ENCODE measurements at regions not wholly inside any gene's neighbourhood (a gene's known extent, or its start where the extent isn't known, plus 50 kb on each side); places are given as distances from the start of the nearest gene placed in this dataset.

DNA sequence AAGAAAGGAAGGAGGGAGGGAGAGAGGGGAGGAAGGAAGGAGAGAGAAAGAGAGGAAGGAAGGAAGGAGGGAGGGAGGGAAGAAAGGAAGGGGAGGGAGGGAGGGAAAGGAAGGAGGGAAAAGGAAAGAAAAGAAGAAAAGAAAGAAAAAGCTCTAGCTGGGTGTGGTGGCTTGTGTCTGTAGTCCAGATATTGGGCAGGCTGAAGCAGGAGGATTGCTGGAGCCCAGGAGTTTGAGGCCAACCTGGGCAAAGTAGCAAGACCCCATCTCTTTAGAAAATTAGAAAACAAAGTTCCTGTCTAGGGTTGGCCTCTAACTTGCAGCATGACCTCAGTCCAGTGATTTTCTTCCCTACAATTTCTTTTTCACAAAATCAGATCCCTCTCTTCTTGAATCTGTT is 208.2 kb upstream of the NUDT4 start:
- TF ChIP-seq, protein P1, sequence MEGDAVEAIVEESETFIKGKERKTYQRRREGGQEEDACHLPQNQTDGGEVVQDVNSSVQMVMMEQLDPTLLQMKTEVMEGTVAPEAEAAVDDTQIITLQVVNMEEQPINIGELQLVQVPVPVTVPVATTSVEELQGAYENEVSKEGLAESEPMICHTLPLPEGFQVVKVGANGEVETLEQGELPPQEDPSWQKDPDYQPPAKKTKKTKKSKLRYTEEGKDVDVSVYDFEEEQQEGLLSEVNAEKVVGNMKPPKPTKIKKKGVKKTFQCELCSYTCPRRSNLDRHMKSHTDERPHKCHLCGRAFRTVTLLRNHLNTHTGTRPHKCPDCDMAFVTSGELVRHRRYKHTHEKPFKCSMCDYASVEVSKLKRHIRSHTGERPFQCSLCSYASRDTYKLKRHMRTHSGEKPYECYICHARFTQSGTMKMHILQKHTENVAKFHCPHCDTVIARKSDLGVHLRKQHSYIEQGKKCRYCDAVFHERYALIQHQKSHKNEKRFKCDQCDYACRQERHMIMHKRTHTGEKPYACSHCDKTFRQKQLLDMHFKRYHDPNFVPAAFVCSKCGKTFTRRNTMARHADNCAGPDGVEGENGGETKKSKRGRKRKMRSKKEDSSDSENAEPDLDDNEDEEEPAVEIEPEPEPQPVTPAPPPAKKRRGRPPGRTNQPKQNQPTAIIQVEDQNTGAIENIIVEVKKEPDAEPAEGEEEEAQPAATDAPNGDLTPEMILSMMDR (IDR thresholded peaks at IDR 0.05 in 8 of 11, conservative IDR thresholded peaks at IDR 0.05 in 3 of 11), result no peak
- TF ChIP-seq POLR2AphosphoS5 (IDR thresholded peaks at IDR 0.05) (no peak), POLR2A (IDR thresholded peaks at IDR 0.05) (no peak)
- DNase-seq, result no peak
- Histone ChIP-seq H3K4me1 (peaks cover 0 to 42% (median 23%) of the 10 kb centered on the region in 6 donors), H3K27me3 (replicated peaks in 1 of 7) (no peaks in the 10 kb centered on the region), H3K9me3 (no peaks in the 10 kb centered on the region), H3K4me3 (no peak overlapping the region), H3K36me3 (no peaks in the 10 kb centered on the region), H3K27ac (no peak overlapping the region)
- intact Hi-C loops (cut with DNase I; ENCODE audit: low total_unique reads), result no loop called here

DNA sequence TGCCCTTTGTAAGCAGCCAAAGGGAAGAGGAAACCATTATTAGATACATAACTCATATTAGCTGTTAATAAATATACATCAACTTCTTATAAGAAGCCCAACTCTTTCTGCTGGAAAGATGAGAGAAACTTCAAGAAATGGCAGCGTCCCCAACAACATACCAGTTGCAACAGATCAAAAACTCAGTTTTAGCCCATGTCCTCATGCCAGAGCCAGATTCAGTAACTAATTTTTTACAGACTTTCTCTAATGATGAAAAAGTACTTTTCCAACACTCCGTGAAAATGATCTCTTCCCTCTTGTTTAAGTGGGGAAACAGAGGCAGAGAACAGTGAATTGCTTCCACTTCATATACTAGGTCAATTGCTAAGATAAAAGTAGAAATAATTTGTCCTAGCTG is 206.8 kb upstream of the NUDT4 start:
- Histone ChIP-seq H3K4me3 (no peak overlapping the region), H3K36me3 (no peaks in the 10 kb centered on the region), H3K27me3 (replicated peaks in 1 of 7) (no peaks in the 10 kb centered on the region), H3K27ac (no peak overlapping the region), H3K9me3 (no peaks in the 10 kb centered on the region), H3K4me1 (peaks cover 0 to 41% (median 25%) of the 10 kb centered on the region in 6 donors)
- no peak for TF ChIP-seq POLR2A (IDR thresholded peaks at IDR 0.05)
- TF ChIP-seq, protein P1 (IDR thresholded peaks at IDR 0.05 in 8 of 11, conservative IDR thresholded peaks at IDR 0.05 in 3 of 11), result no peak
- TF ChIP-seq POLR2AphosphoS5 (IDR thresholded peaks at IDR 0.05), result no peak
- no peak for DNase-seq
- intact Hi-C loops (cut with DNase I; ENCODE audit: low total_unique reads), result no loop called here
- 67 to 97% (median 96%) methylated on average over 2 of the region's 2 CpGs for WGBS, 5 donors

DNA sequence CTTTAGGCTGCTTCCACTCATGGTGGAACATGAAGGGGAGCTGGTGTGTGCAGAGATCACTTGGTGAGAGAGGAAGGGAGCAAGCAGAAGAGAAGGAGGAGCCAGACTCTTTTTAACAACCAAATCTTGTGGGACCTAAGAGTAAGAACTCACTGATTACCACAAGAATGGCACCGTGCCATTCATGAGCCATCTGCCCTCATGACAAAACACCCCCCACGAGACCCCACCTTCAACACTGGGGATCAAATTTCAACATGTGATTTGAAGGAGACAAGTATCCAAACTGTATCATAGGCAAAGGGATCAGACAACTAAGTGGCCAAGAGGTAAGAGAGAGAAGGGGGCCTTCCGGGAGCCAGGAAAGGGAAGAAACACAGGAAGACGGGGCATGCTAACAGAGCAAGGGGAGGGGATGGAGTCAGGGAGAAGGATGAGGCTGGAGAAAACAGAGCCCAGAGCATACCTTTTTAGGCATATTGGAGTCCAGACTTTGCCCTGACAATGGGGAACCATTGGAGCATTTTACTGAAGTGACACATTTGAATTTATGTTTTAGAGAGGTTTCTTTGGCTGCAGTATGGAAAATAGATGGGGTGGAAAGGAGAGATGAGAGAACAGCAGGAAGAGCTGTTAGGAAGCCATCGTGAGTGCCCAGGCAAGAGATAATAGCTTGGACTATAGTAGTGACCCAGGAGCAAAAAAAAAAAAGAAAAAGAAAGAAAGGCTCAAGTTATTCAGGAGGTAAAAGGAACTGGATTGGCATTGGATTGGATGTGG is 204.4 kb upstream of the NUDT4 start:
- TF ChIP-seq, protein P1 (IDR thresholded peaks at IDR 0.05 in 8 of 11, conservative IDR thresholded peaks at IDR 0.05 in 3 of 11), result no peak
- H3K4me3 ChIP-seq, result no peak overlapping the region
- intact Hi-C loops (cut with DNase I; ENCODE audit: low total_unique reads), result no loop called here
- no peak for DNase-seq
- H3K36me3 ChIP-seq, result no peaks in the 10 kb centered on the region
- no peaks in the 10 kb centered on the region for H3K9me3 ChIP-seq
- WGBS, 5 donors, result 62 to 79% (median 71%) methylated on average over 5 of the region's 5 CpGs
- no peak overlapping the region for H3K27ac ChIP-seq
- H3K4me1 ChIP-seq, result peaks cover 0 to 25% (median 7%) of the 10 kb centered on the region in 6 donors
- no peaks in the 10 kb centered on the region for H3K27me3 ChIP-seq (replicated peaks in 1 of 7)

DNA sequence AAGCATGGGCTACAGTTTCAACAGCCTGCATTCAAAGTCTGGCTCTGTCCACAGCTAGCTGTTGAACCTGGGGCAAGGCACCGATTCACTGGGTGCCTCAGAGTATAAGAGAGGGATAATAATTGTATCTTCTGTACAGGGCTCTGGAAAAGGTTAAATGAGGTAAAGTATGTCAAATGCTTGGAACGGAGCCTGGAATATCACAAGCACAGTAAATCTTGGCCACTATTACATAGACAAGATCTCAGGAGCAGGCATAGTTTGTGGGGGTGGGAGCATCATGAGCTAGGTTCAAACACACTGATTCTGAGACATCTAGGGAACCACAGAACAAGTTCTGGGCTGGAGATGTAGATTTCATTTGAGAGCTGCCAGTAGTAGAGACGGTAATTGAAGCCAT is 203.7 kb upstream of the NUDT4 start:
- H3K27me3 ChIP-seq (replicated peaks in 1 of 7), result no peaks in the 10 kb centered on the region
- no peak for DNase-seq
- H3K9me3 ChIP-seq, result no peaks in the 10 kb centered on the region
- WGBS, 5 donors, result 78 to 100% (median 89%) methylated on average over 3 of the region's 3 CpGs
- H3K36me3 ChIP-seq, result no peaks in the 10 kb centered on the region
- TF ChIP-seq, protein P1 (IDR thresholded peaks at IDR 0.05 in 8 of 11, conservative IDR thresholded peaks at IDR 0.05 in 3 of 11), result no peak
- no peak for TF ChIP-seq POLR2A (IDR thresholded peaks at IDR 0.05)
- intact Hi-C loops (cut with DNase I; ENCODE audit: low total_unique reads), result no loop called here
- H3K4me1 ChIP-seq, result peaks cover 0 to 18% (median 2%) of the 10 kb centered on the region in 6 donors
- no peak overlapping the region for H3K27ac ChIP-seq
- no peak overlapping the region for H3K4me3 ChIP-seq

Data from spleen (tissue), 11 donors.